ENCODE measurements at regions not wholly inside any gene's neighbourhood (a gene's known extent, or its start where the extent isn't known, plus 50 kb on each side); places are given as distances from the start of the nearest gene placed in this dataset.

- no peaks in the 10 kb centered on the region for H3K9me3 ChIP-seq
- ATAC-seq, result no peak
- H3K4me2 ChIP-seq, result no peak overlapping the region
- H3K27ac ChIP-seq, result no peak overlapping the region
- CTCF ChIA-PET, result no interaction called here
- no peak for FAIRE-seq
- POLR2A ChIA-PET, result no interaction called here
- no peak for DNase-seq (ENCODE audit: low read depth in 1 of 2, low spot score in 1 of 2)
- WGBS (ENCODE audit: missing lambda C conversion rate), result 47% methylated on average over 2 of the region's 2 CpGs
- TF ChIP-seq NR3C1 (IDR thresholded peaks at IDR 0.05) (no peak), ELK1 (IDR thresholded peaks at IDR 0.05; ENCODE audit: low read depth, low read length) (no peak), RNF2 (IDR thresholded peaks at IDR 0.05; ENCODE audit: borderline replicate concordance, low read depth) (no peak), REST (IDR thresholded peaks at IDR 0.05) (no peak), RFX5 (IDR thresholded peaks at IDR 0.05) (no peak), HMGXB4 (CRISPR knock-in tag; IDR thresholded peaks at IDR 0.05; ENCODE audit: borderline replicate concordance) (no peak), EHF (CRISPR knock-in tag; IDR thresholded peaks at IDR 0.05) (no peak), FOSB (CRISPR knock-in tag; IDR thresholded peaks at IDR 0.05) (no peak), KDM5A (IDR thresholded peaks at IDR 0.05) (no peak), POLR2A (IDR thresholded peaks at IDR 0.05; ENCODE audit: low read length) (no peak), TP53 (CRISPR knock-in tag; IDR thresholded peaks at IDR 0.05) (no peak), MAFK (IDR thresholded peaks at IDR 0.05; ENCODE audit: partially characterized antibody) (no peak), CBX8 (IDR thresholded peaks at IDR 0.05) (no peak), USF2 (IDR thresholded peaks at IDR 0.05) (no peak), HOXB13 (CRISPR knock-in tag; IDR thresholded peaks at IDR 0.05; ENCODE audit: low read depth) (no peak), CHD2 (IDR thresholded peaks at IDR 0.05; ENCODE audit: low read length, partially characterized antibody) (no peak), JUNB (IDR thresholded peaks at IDR 0.05) (no peak), EHMT2 (IDR thresholded peaks at IDR 0.05; ENCODE audit: low read depth) (no peak), ESRRA (IDR thresholded peaks at IDR 0.05; ENCODE audit: borderline replicate concordance, low read length) (no peak), TFCP2L1 (CRISPR knock-in tag; IDR thresholded peaks at IDR 0.05) (no peak)
- no peaks in the 10 kb centered on the region for H3K4me1 ChIP-seq
- H3K4me3 ChIP-seq, result no peak overlapping the region
Measured at GRCh38 chr5:24067208-24067607, 559.8 kb downstream of the PRDM9 start.

- Histone ChIP-seq H3K9me3 (no peaks in the 10 kb centered on the region), H3K27ac (no peak overlapping the region)
- no peak for DNase-seq (ENCODE audit: low read depth in 1 of 2, low spot score in 1 of 2)
Measured at GRCh38 chr5:24068524-24068923, 561.1 kb downstream of the PRDM9 start.

More at GRCh38 chr5:24068524-24068923, 561.1 kb downstream of the PRDM9 start:
- ChIA-PET POLR2A (no interaction called here), CTCF (no interaction called here)
- Histone ChIP-seq H3K4me1 (no peaks in the 10 kb centered on the region), H3K4me2 (no peak overlapping the region), H3K4me3 (no peak overlapping the region)
- FAIRE-seq, result no peak
- WGBS (ENCODE audit: missing lambda C conversion rate), result 25% methylated on average over 3 of the region's 3 CpGs
- no peak for ATAC-seq
- TF ChIP-seq RNF2 (IDR thresholded peaks at IDR 0.05; ENCODE audit: borderline replicate concordance, low read depth) (no peak), POLR2A (IDR thresholded peaks at IDR 0.05; ENCODE audit: low read length) (no peak), CHD4 (IDR thresholded peaks at IDR 0.05; ENCODE audit: borderline replicate concordance) (no peak), HES2 (IDR thresholded peaks at IDR 0.05) (no peak)
